SK-N-SH (cell line): ENCODE measurements at regions not wholly inside any gene's neighbourhood (a gene's known extent, or its start where the extent isn't known, plus 50 kb on each side); places are given as distances from the start of the nearest gene placed in this dataset.

Experiments
- CTCF ChIA-PET: fragments of 300-600, 350-600 bp; formaldehyde crosslinking; extraction: SDS; loops from one replicate; lab custom pipeline; 2021; lab: Yijun Ruan, JAX
- POLR2A ChIA-PET: fragments of 350-600 bp; sonication (Branson Sonifier 250); formaldehyde crosslinking; extraction: SDS; loops from one replicate; lab custom pipeline; 2020; ENCODE audit warnings: antibody characterized with exemption, inconsistent platforms; lab: Yijun Ruan, JAX
- DNase-seq: peaks from one replicate; pipeline ENCODE4 v3.0.0; 2012
- H2AFZ ChIP-seq: fragments of 200-600 bp; sonication (generic); 2 replicates; pipeline ENCODE4 v1.8.1; 2016; ENCODE audit warnings: antibody characterized with exemption, mild to moderate bottlenecking, low read depth
- H3F3A ChIP-seq: fragments of 200-600 bp; sonication (generic); replicated peaks from 2 replicates; pipeline ENCODE3; 2016; ENCODE audit warnings: antibody characterized with exemption, mild to moderate bottlenecking; ENCODE audit not compliant: insufficient read depth
- H3K27ac ChIP-seq, 2 experiments: fragments of 200-500 bp in 1 of 2; fragments of 200-600 bp in 1 of 2; sonication (Bioruptor generic) in 1 of 2; sonication (generic), shearing (Covaris generic) in 1 of 2; 2 replicates each; pipeline versions ENCODE4 v1.5.1 to v1.6.1; 2014 to 2016; ENCODE audit warnings: low read depth in 2 of 2, inconsistent platforms in 1 of 2, low read length in 1 of 2, mild to moderate bottlenecking in 1 of 2, mixed read lengths in 1 of 2
- H3K27me3 ChIP-seq: fragments of 200-600 bp; sonication (generic), shearing (Covaris generic); 2 replicates; pipeline ENCODE4 v1.6.1; 2016; ENCODE audit warnings: mixed run types; ENCODE audit not compliant: insufficient read depth
- H3K36me3 ChIP-seq, 2 experiments: fragments of 200-500 bp in 1 of 2; fragments of 200-600 bp in 1 of 2; sonication (Bioruptor generic) in 1 of 2; sonication (generic) in 1 of 2; replicated peaks in 1 of 2; 2 replicates each; pipeline versions ENCODE3 to v1.5.1; 2014 to 2016; ENCODE audit warnings: low read length in 1 of 2, mild to moderate bottlenecking in 1 of 2; ENCODE audit not compliant: insufficient read depth in 2 of 2, control insufficient read depth in 1 of 2
- H3K4me1 ChIP-seq, 2 experiments: fragments of 200-500 bp in 1 of 2; fragments of 200-600 bp in 1 of 2; sonication (Bioruptor generic) in 1 of 2; sonication (generic), shearing (Covaris generic) in 1 of 2; 2 replicates each; pipeline versions ENCODE4 v1.5.1 to v1.6.1; 2014 to 2016; ENCODE audit warnings: low read depth in 1 of 2, low read length in 1 of 2, mixed run types in 1 of 2; ENCODE audit not compliant: insufficient read depth in 2 of 2, control insufficient read depth in 1 of 2
- H3K4me2 ChIP-seq: fragments of 200-600 bp; sonication (generic), shearing (Covaris generic); 2 replicates; pipeline ENCODE4 v1.6.1; 2017; ENCODE audit warnings: mixed run types
- H3K4me3 ChIP-seq, 2 experiments: fragments of 200-500 bp in 1 of 2; fragments of 200-600 bp in 1 of 2; sonication (Bioruptor generic) in 1 of 2; sonication (generic), shearing (Covaris generic) in 1 of 2; 2 replicates each; pipeline versions ENCODE4 v1.5.1 to v1.8.1; 2014 to 2016; ENCODE audit warnings: low read depth in 2 of 2, inconsistent platforms in 1 of 2, low read length in 1 of 2, mild to moderate bottlenecking in 1 of 2, mixed read lengths in 1 of 2, moderate library complexity in 1 of 2
- H3K79me2 ChIP-seq: fragments of 200-600 bp; sonication (generic); 2 replicates; pipeline ENCODE4 v1.8.1; 2017; ENCODE audit warnings: mild to moderate bottlenecking; ENCODE audit not compliant: insufficient read depth
- H3K9ac ChIP-seq: fragments of 200-600 bp; sonication (generic); 2 replicates; pipeline ENCODE4 v1.6.1; 2017; ENCODE audit warnings: mixed run types
- H3K9me2 ChIP-seq: fragments of 200-600 bp; sonication (generic); 2 replicates; pipeline ENCODE4 v1.6.1; 2017; ENCODE audit warnings: mixed run types
- H3K9me3 ChIP-seq: fragments of 200-600 bp; sonication (generic); 2 replicates; pipeline ENCODE4 v1.6.1; 2017; ENCODE audit warnings: mixed run types, mild to moderate bottlenecking, moderate library complexity
- H4K20me1 ChIP-seq: fragments of 200-600 bp; sonication (generic); 2 replicates; pipeline ENCODE4 v1.6.1; 2017; ENCODE audit warnings: mild to moderate bottlenecking, mixed run types; ENCODE audit not compliant: insufficient read depth
- CHD2 ChIP-seq: fragments of 150-350 bp; IDR thresholded peaks from 2 replicates; pipeline ENCODE4 v1.6.1; 2018; ENCODE audit warnings: low read length; ENCODE audit not compliant: partially characterized antibody
- ELF1 ChIP-seq: IDR thresholded peaks from 2 replicates; pipeline ENCODE4 v1.4.0; 2012
- EP300 ChIP-seq, 2 experiments: IDR thresholded peaks; 2 replicates each; pipeline versions ENCODE4 v1.4.0 to v1.6.1; 2012; ENCODE audit warnings: borderline replicate concordance in 1 of 2, low read depth in 1 of 2, low read length in 1 of 2
- FOSL2 ChIP-seq: IDR thresholded peaks from 2 replicates; pipeline ENCODE4 v1.4.0; 2012; ENCODE audit warnings: low read depth, mild to moderate bottlenecking, moderate library complexity, borderline replicate concordance
- FOXM1 ChIP-seq: IDR thresholded peaks from 2 replicates; pipeline ENCODE4 v1.4.0; 2012; ENCODE audit warnings: low read depth, mild to moderate bottlenecking
- GABPA ChIP-seq: IDR thresholded peaks from 2 replicates; pipeline ENCODE4 v1.4.0; 2012; ENCODE audit warnings: low read depth, mild to moderate bottlenecking
- IRF3 ChIP-seq: fragments of 150-350 bp; IDR thresholded peaks from 2 replicates; pipeline ENCODE4 v1.6.1; 2016; ENCODE audit warnings: mild to moderate bottlenecking, low read depth, low read length
- MEF2A ChIP-seq: IDR thresholded peaks from 2 replicates; pipeline ENCODE4 v1.4.0; 2012; ENCODE audit warnings: low read depth, borderline replicate concordance
- MXI1 ChIP-seq: IDR thresholded peaks from 2 replicates; pipeline ENCODE4 v1.6.1; 2012; ENCODE audit warnings: mild to moderate bottlenecking, low read depth, low read length, improper control_type of control experiment
- NFIC ChIP-seq: IDR thresholded peaks from 2 replicates; pipeline ENCODE4 v1.4.0; 2012; ENCODE audit warnings: borderline replicate concordance
- NRF1 ChIP-seq: IDR thresholded peaks from 2 replicates; pipeline ENCODE4 v1.6.1; 2012; ENCODE audit warnings: low read depth, mild to moderate bottlenecking, low read length
- RAD21 ChIP-seq: IDR thresholded peaks from 2 replicates; pipeline ENCODE4 v1.6.1; 2012; ENCODE audit warnings: mild to moderate bottlenecking, low read length
- RCOR1 ChIP-seq: fragments of 150-350 bp; IDR thresholded peaks from 2 replicates; pipeline ENCODE4 v1.6.1; 2017; ENCODE audit warnings: antibody characterized with exemption, low read length
- RFX5 ChIP-seq: IDR thresholded peaks from 2 replicates; pipeline ENCODE4 v1.6.1; 2012; ENCODE audit warnings: mild to moderate bottlenecking, improper control_type of control experiment, low read length
- RXRA ChIP-seq: IDR thresholded peaks from 2 replicates; pipeline ENCODE4 v1.4.0; 2012; ENCODE audit warnings: low read depth, mild to moderate bottlenecking, borderline replicate concordance
- SIN3A ChIP-seq: IDR thresholded peaks from 2 replicates; pipeline ENCODE4 v1.6.1; 2012; ENCODE audit warnings: low read depth, mild to moderate bottlenecking, low read length, moderate library complexity, borderline replicate concordance
- SMC3 ChIP-seq: IDR thresholded peaks from 2 replicates; pipeline ENCODE4 v1.6.1; 2012; ENCODE audit warnings: low read depth, low read length, improper control_type of control experiment
- TCF12 ChIP-seq: IDR thresholded peaks from 2 replicates; pipeline ENCODE4 v1.4.0; 2012
- TEAD4 ChIP-seq: IDR thresholded peaks from 2 replicates; pipeline ENCODE4 v1.4.0; 2012; ENCODE audit warnings: mild to moderate bottlenecking, borderline replicate concordance; ENCODE audit not compliant: insufficient read depth
- WGBS: methylation state at CpG from one replicate; pipeline ENCODE4 v1.1.6; 2017; ENCODE audit warnings: low lambda C conversion rate; 5-methylcytosine and 5-hydroxymethylcytosine counted together
- TF ChIP-seq, protein P1 (sequence below): fragments of 150-350 bp; IDR thresholded peaks from 2 replicates; pipeline ENCODE4 v1.6.1; 2017; ENCODE audit warnings: antibody characterized with exemption, low read length, low read depth, borderline replicate concordance

DNA sequence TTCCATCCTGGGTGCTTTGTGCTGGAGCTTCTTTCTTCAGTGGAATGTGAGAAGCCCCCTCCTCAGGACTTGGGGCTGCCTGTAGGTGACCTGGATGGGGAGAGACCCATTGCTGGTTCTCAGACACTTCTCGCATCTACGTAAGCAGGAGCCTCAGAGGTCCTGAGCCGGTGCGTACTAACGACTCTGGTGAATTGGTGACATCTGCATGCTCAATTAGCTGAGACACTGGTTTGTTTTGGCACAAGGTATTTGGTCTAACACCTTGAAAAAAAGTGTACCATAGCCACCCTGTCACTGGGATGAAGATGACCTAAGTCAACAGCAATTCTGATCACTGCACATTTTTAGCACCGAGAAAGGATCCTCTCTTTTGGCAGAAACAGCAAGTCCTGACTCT is 57.7 kb downstream of the LRRC30 start:
- WGBS: 67% methylated on average over 6 of the region's 6 CpGs

GRCh38 chr18:7290077-7290476 is 59.2 kb downstream of the LRRC30 start:
- ChIA-PET CTCF (interaction anchor here (1.2 to 2.6 kb wide), 4 partner anchors 9 to 1188 kb away, joined by 3 to 8 read pairs (median 3); partner anchors contain the start of gene PTPRM), POLR2A (no interaction called here)
- 51% methylated on average over 3 of the region's 3 CpGs for WGBS
- no peak overlapping the region for H3K4me3 ChIP-seq
- no peak overlapping the region for H3K27ac ChIP-seq
- no peaks in the 10 kb centered on the region for H3K9me2 ChIP-seq
- H3K79me2 ChIP-seq: no peaks in the 10 kb centered on the region
- no peaks in the 10 kb centered on the region for H3F3A ChIP-seq
- no peaks in the 10 kb centered on the region for H3K9me3 ChIP-seq
- no peaks in the 10 kb centered on the region for H3K27me3 ChIP-seq
- TF ChIP-seq RCOR1: no peak
- no peak for TF ChIP-seq MEF2A
- no peak for TF ChIP-seq TCF12
- no peak for TF ChIP-seq NFIC
- TF ChIP-seq GABPA: no peak
- no peak for TF ChIP-seq FOXM1
- no peaks in the 10 kb centered on the region for H3K36me3 ChIP-seq
- H3K9ac ChIP-seq: no peak overlapping the region
- H2AFZ ChIP-seq: no peak overlapping the region
- no peaks in the 10 kb centered on the region for H3K4me1 ChIP-seq
- no peak overlapping the region for H3K4me2 ChIP-seq
- no peak for DNase-seq
- no peaks in the 10 kb centered on the region for H4K20me1 ChIP-seq

More for the DNA sequence above, 57.7 kb downstream of the LRRC30 start:
- H3K9ac ChIP-seq: no peak overlapping the region
- no peak for DNase-seq
- H3K27ac ChIP-seq: no peak overlapping the region
- no peaks in the 10 kb centered on the region for H3K79me2 ChIP-seq
- H3K9me3 ChIP-seq: no peaks in the 10 kb centered on the region
- H3K36me3 ChIP-seq: no peaks in the 10 kb centered on the region
- H3K4me3 ChIP-seq: no peak overlapping the region
- TF ChIP-seq IRF3 (no peak), RAD21 (no peak), ELF1 (no peak), FOSL2 (no peak), NRF1 (no peak), RXRA (no peak), MEF2A (no peak), FOXM1 (no peak), EP300 (IDR thresholded peaks at IDR 0.05; ENCODE audit: borderline replicate concordance in 1 of 2, low read depth in 1 of 2, low read length in 1 of 2) (no peak), SIN3A (no peak), MXI1 (no peak), RFX5 (no peak), SMC3 (no peak), CHD2 (no peak), TEAD4 (no peak), RCOR1 (no peak)
- TF ChIP-seq, protein P1, sequence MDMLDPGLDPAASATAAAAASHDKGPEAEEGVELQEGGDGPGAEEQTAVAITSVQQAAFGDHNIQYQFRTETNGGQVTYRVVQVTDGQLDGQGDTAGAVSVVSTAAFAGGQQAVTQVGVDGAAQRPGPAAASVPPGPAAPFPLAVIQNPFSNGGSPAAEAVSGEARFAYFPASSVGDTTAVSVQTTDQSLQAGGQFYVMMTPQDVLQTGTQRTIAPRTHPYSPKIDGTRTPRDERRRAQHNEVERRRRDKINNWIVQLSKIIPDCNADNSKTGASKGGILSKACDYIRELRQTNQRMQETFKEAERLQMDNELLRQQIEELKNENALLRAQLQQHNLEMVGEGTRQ: no peak
- TF ChIP-seq, all 33 proteins: peak for 0
- H3K4me2 ChIP-seq: no peak overlapping the region
- H3K9me2 ChIP-seq: no peaks in the 10 kb centered on the region
- no peaks in the 10 kb centered on the region for H3K4me1 ChIP-seq
- ChIA-PET POLR2A (no interaction called here), CTCF (interaction anchor here (4.2 kb wide), 1 partner anchor 15 kb away, joined by 15 read pairs; no protein-coding TSS in a partner anchor)
- no peaks in the 10 kb centered on the region for H3F3A ChIP-seq
- no peak overlapping the region for H2AFZ ChIP-seq
- H3K27me3 ChIP-seq: no peaks in the 10 kb centered on the region
- H4K20me1 ChIP-seq: no peaks in the 10 kb centered on the region
